Colonic mucosa (tissue), 4 donors: ENCODE measurements at regions not wholly inside any gene's neighbourhood (a gene's known extent, or its start where the extent isn't known, plus 50 kb on each side); places are given as distances from the start of the nearest gene placed in this dataset.

Experiments used
- DNase-seq: peaks from one replicate; pipeline ENCODE4 v3.0.0-alpha.2; 2020
- H3K27ac ChIP-seq: fragments of 200-600 bp; one replicate; pipeline ENCODE4 v1.8.0; 2021
- H3K27me3 ChIP-seq: fragments of 200-600 bp; one replicate; pipeline ENCODE4 v1.8.0; 2021
- H3K36me3 ChIP-seq: fragments of 200-600 bp; one replicate; pipeline ENCODE4 v1.8.0; 2021
- H3K4me1 ChIP-seq: fragments of 200-600 bp; one replicate; pipeline ENCODE4 v1.8.0; 2021; ENCODE audit warnings: mild to moderate bottlenecking
- H3K4me3 ChIP-seq: fragments of 200-600 bp; one replicate; pipeline ENCODE4 v1.8.0; 2021
- H3K9ac ChIP-seq, 2 donors: one replicate each; pipeline ENCODE4 v1.7.0; 2013; ENCODE audit warnings: control low read depth in 2 of 2, low read depth in 2 of 2, low read length in 2 of 2
- H3K9me3 ChIP-seq: fragments of 200-600 bp; one replicate; pipeline ENCODE4 v1.8.0; 2021
- intact Hi-C: fragments of 100-400 bp; cut with DNase I; formaldehyde crosslinking; loops from one replicate; pipeline ENCODE4 v1.14.1; 2022
- TF ChIP-seq, protein P1 (sequence below): fragments of 200-600 bp; IDR thresholded peaks from one replicate; pipeline ENCODE4 v1.8.0; 2022; ENCODE audit warnings: antibody characterized with exemption, mild to moderate bottlenecking
- donor health status: healthy.
- donor health status: DM: no; HTN: no; CAD: no.
- donor health status: DM: no; HTN: no; CAD: no.

DNA sequence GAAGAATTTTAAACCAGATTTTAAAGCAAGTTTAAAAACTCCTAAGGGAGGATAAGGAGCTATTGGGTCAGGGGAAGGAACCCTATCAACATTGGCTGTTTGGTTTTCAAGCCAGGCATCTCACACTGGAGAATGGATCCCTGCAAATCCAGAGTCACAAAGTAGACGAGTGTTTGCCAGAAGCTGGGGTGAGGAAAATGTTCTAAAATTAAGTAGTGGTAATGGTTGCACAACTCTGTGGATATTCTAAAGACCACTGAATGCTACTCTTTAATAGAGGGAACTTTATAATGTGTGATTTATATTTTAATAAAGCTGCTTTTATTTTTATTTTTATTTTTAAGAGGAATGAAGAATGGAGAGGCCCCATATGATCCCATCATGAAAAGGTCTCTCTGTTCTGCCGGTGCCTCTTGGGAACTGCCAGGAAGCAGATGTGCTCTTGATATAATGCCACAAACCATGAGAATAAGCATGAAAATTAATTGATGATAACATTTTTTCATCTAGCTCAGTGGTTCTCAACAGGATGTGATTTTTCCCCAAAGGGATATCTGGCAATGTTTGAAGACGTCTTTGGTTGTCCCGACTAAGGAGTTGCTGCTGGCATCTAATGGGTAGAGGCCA lies 379.0 kb upstream of the CNR1 start:
- H3K4me3 ChIP-seq: no peak overlapping the region
- no peaks in the 10 kb centered on the region for H3K9me3 ChIP-seq
- TF ChIP-seq, protein P1, sequence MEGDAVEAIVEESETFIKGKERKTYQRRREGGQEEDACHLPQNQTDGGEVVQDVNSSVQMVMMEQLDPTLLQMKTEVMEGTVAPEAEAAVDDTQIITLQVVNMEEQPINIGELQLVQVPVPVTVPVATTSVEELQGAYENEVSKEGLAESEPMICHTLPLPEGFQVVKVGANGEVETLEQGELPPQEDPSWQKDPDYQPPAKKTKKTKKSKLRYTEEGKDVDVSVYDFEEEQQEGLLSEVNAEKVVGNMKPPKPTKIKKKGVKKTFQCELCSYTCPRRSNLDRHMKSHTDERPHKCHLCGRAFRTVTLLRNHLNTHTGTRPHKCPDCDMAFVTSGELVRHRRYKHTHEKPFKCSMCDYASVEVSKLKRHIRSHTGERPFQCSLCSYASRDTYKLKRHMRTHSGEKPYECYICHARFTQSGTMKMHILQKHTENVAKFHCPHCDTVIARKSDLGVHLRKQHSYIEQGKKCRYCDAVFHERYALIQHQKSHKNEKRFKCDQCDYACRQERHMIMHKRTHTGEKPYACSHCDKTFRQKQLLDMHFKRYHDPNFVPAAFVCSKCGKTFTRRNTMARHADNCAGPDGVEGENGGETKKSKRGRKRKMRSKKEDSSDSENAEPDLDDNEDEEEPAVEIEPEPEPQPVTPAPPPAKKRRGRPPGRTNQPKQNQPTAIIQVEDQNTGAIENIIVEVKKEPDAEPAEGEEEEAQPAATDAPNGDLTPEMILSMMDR: no peak
- H3K9ac ChIP-seq: no peak overlapping the region
- no peaks in the 10 kb centered on the region for H3K36me3 ChIP-seq
- intact Hi-C loops: no loop called here
- H3K27ac ChIP-seq: no peak overlapping the region
- H3K4me1 ChIP-seq: no peaks in the 10 kb centered on the region
- H3K27me3 ChIP-seq: no peaks in the 10 kb centered on the region
- DNase-seq: no peak

DNA sequence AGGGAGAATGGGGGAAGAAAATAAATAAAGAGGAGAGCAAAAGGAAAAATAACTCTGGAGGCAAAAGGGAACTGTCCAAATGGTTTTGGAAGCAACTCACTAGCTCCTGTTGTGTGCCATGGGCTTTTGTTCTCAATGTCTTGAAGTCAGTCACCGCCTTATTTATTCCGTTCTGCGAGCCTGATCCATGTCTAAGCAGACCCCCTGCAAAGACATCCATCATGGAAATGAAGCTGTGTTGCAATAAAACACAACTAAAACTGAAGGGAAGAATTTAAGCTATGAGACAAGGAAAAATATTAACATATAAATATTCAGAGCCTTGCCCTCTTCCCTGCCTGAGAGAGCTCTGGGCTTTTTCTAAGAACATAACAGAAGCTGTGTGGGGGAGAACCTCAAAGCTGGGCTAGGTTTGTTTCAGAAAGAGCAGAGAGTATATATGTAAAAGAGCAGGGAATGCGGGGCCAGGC lies 373.2 kb upstream of the CNR1 start:
- Histone ChIP-seq H3K4me1 (no peaks in the 10 kb centered on the region), H3K36me3 (no peaks in the 10 kb centered on the region), H3K27ac (no peak overlapping the region), H3K27me3 (no peaks in the 10 kb centered on the region), H3K4me3 (no peak overlapping the region), H3K9ac (no peak overlapping the region), H3K9me3 (no peaks in the 10 kb centered on the region)
- intact Hi-C loops: no loop called here
- no peak for DNase-seq
- TF ChIP-seq, protein P1: no peak

DNA sequence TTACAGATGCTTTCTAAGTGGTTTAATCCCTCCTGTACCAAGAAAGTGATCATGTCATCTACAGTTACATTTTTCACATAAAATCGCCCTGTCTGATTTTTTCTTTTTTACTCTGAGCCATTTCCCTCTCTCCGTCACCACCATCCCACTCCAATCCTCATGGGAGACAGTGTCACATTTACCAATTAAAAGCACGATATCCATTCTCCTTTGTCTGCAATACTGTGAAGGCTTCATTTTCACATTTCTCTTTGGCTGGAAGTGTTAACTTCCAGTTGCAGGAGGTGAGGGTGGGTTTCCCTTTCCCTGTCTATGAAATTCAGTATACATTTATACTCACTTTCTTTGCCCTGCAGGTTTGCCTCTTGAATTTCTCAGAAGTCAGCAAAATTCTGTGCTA lies 372.7 kb upstream of the CNR1 start:
- intact Hi-C loops: no loop called here
- Histone ChIP-seq H3K9ac (no peak overlapping the region), H3K27ac (no peak overlapping the region), H3K27me3 (no peaks in the 10 kb centered on the region), H3K36me3 (no peaks in the 10 kb centered on the region), H3K4me3 (no peak overlapping the region), H3K9me3 (no peaks in the 10 kb centered on the region), H3K4me1 (no peaks in the 10 kb centered on the region)
- no peak for DNase-seq
- TF ChIP-seq, protein P1: no peak

DNA sequence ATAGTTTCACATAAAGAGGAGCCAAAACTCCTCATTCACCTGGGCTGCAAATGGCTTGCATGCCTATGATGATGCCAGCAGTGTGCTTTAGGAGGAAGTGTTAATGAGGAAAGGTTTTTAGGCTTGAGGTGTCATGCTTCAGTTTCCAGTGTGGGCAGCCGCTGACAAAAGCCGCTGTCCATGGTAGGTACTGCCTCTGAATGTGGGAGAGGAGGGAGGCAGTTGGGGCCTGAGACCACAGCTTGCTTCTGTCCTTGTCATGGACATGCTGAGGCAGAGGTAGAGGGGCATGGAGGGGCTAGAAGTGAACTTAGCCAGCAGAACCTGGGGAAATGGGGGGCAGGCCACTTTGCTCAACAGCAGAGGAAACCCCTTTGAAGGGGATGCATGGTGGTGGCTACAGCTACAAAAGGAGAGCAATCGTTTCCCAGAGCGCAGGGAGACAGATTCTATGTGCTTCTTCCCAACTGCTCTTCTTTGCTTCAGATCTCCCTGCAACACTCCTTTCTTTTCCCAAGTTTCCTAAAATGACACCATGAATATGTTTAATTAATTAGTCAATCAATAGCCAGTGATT lies 372.1 kb upstream of the CNR1 start:
- intact Hi-C loops: no loop called here
- no peaks in the 10 kb centered on the region for H3K4me1 ChIP-seq
- H3K9ac ChIP-seq: no peak overlapping the region
- TF ChIP-seq, protein P1: no peak
- DNase-seq: no peak
- no peaks in the 10 kb centered on the region for H3K36me3 ChIP-seq
- H3K9me3 ChIP-seq: no peaks in the 10 kb centered on the region
- H3K27me3 ChIP-seq: no peaks in the 10 kb centered on the region
- H3K27ac ChIP-seq: no peak overlapping the region
- H3K4me3 ChIP-seq: no peak overlapping the region

DNA sequence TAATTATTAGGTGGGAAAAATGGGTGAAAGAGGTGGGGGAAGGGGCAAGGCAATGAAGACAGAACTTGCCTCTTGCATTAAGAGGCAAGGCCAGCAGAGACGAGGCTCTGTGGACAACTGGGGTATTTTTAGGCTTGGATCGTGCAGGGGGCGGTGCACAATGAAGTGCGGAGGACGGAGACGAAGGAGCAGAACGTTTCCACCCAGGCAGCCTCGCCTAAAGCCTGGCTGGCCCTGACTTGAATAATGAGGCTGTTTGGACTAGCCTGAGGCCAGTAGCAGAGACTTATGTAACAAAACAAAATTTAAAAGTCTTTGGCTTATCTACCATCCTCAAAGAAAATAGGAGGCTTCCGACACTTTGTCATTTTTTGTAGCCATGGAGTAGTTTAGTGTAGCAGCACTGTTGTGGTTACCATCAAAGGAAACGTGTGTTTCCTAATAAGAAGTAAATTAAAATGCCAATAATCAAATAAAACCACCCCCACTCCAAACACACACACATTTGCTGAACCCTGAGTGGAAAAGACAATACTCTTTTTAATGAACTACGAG lies 370.0 kb upstream of the CNR1 start:
- Histone ChIP-seq H3K9ac (no peak overlapping the region), H3K4me1 (no peaks in the 10 kb centered on the region), H3K4me3 (no peak overlapping the region), H3K36me3 (no peaks in the 10 kb centered on the region), H3K27me3 (no peaks in the 10 kb centered on the region), H3K27ac (no peak overlapping the region), H3K9me3 (no peaks in the 10 kb centered on the region)
- TF ChIP-seq, protein P1: no peak
- no peak for DNase-seq
- intact Hi-C loops: no loop called here
